ENCODE measurements at regions not wholly inside any gene's neighbourhood (a gene's known extent, or its start where the extent isn't known, plus 50 kb on each side); places are given as distances from the start of the nearest gene placed in this dataset.

DNA sequence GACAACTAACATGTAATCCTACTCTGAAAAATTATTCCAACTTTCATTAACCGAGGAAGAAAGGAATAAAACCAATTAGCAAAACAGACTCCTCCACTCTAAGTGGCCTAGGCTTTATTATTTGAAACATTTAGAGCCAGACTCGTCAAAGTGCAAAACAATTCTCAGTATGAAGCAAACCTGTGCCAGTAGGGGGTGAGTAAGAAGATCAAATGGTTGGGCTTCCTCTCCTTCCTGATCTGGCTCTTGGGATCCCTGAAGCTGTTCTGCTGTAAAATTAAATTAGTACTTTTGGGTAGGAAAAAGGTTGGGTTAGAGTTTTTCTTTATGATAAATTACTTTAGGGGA lies 177.6 kb upstream of the MAN1A1 start:
- TF ChIP-seq FOXP1 (CRISPR knock-in tag; IDR thresholded peaks at IDR 0.05; ENCODE audit: borderline replicate concordance), result no peak
- no peak for TF ChIP-seq ATF1 (CRISPR knock-in tag; IDR thresholded peaks at IDR 0.05)
- TF ChIP-seq, protein P1, sequence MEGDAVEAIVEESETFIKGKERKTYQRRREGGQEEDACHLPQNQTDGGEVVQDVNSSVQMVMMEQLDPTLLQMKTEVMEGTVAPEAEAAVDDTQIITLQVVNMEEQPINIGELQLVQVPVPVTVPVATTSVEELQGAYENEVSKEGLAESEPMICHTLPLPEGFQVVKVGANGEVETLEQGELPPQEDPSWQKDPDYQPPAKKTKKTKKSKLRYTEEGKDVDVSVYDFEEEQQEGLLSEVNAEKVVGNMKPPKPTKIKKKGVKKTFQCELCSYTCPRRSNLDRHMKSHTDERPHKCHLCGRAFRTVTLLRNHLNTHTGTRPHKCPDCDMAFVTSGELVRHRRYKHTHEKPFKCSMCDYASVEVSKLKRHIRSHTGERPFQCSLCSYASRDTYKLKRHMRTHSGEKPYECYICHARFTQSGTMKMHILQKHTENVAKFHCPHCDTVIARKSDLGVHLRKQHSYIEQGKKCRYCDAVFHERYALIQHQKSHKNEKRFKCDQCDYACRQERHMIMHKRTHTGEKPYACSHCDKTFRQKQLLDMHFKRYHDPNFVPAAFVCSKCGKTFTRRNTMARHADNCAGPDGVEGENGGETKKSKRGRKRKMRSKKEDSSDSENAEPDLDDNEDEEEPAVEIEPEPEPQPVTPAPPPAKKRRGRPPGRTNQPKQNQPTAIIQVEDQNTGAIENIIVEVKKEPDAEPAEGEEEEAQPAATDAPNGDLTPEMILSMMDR (IDR thresholded peaks at IDR 0.05), result no peak
- no peak for TF ChIP-seq GABPB1 (CRISPR knock-in tag; IDR thresholded peaks at IDR 0.05)
- TF ChIP-seq FOXK1 (CRISPR knock-in tag; IDR thresholded peaks at IDR 0.05), result no peak
- TF ChIP-seq, protein P2, sequence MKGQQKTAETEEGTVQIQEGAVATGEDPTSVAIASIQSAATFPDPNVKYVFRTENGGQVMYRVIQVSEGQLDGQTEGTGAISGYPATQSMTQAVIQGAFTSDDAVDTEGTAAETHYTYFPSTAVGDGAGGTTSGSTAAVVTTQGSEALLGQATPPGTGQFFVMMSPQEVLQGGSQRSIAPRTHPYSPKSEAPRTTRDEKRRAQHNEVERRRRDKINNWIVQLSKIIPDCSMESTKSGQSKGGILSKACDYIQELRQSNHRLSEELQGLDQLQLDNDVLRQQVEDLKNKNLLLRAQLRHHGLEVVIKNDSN (CRISPR knock-in tag; IDR thresholded peaks at IDR 0.05), result no peak
- TF ChIP-seq, protein P3, sequence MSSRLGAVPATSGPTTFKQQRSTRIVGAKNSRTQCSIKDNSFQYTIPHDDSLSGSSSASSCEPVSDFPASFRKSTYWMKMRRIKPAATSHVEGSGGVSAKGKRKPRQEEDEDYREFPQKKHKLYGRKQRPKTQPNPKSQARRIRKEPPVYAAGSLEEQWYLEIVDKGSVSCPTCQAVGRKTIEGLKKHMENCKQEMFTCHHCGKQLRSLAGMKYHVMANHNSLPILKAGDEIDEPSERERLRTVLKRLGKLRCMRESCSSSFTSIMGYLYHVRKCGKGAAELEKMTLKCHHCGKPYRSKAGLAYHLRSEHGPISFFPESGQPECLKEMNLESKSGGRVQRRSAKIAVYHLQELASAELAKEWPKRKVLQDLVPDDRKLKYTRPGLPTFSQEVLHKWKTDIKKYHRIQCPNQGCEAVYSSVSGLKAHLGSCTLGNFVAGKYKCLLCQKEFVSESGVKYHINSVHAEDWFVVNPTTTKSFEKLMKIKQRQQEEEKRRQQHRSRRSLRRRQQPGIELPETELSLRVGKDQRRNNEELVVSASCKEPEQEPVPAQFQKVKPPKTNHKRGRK (CRISPR knock-in tag; IDR thresholded peaks at IDR 0.05; ENCODE audit: borderline replicate concordance), result no peak
- no peak for TF ChIP-seq CREB1 (CRISPR knock-in tag; IDR thresholded peaks at IDR 0.05)
- TF ChIP-seq ZNF121 (CRISPR knock-in tag; IDR thresholded peaks at IDR 0.05), result no peak
- TF ChIP-seq, protein P4, sequence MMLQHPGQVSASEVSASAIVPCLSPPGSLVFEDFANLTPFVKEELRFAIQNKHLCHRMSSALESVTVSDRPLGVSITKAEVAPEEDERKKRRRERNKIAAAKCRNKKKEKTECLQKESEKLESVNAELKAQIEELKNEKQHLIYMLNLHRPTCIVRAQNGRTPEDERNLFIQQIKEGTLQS (CRISPR knock-in tag; conservative IDR thresholded peaks at IDR 0.05), result no peak
- TF ChIP-seq, protein P5, sequence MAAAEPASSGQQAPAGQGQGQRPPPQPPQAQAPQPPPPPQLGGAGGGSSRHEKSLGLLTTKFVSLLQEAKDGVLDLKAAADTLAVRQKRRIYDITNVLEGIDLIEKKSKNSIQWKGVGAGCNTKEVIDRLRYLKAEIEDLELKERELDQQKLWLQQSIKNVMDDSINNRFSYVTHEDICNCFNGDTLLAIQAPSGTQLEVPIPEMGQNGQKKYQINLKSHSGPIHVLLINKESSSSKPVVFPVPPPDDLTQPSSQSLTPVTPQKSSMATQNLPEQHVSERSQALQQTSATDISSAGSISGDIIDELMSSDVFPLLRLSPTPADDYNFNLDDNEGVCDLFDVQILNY (CRISPR knock-in tag; IDR thresholded peaks at IDR 0.05), result no peak
- no peak for TF ChIP-seq FOXJ3 (CRISPR knock-in tag; IDR thresholded peaks at IDR 0.05; ENCODE audit: borderline replicate concordance)
- TF ChIP-seq ETV6 (CRISPR knock-in tag; IDR thresholded peaks at IDR 0.05), result no peak
